Testis (tissue), 2 donors: ENCODE measurements at regions not wholly inside any gene's neighbourhood (a gene's known extent, or its start where the extent isn't known, plus 50 kb on each side); places are given as distances from the start of the nearest gene placed in this dataset.

ENCODE experiments used
- DNase-seq: peaks from one replicate; pipeline ENCODE4 v3.0.0-alpha.2; 2019
- H3K27ac ChIP-seq, 2 donors: fragments of 200-600 bp; sonication (generic); one replicate each; pipeline ENCODE4 v1.5.1; 2019
- H3K27me3 ChIP-seq: fragments of 200-600 bp; sonication (generic); one replicate; pipeline ENCODE4 v1.5.1; 2019
- H3K36me3 ChIP-seq: fragments of 200-600 bp; sonication (generic); one replicate; pipeline ENCODE4 v1.5.1; 2017; ENCODE audit warnings: low read depth; ENCODE audit errors: missing control alignments
- H3K4me1 ChIP-seq: fragments of 200-600 bp; sonication (generic); one replicate; pipeline ENCODE4 v1.5.1; 2019
- H3K4me3 ChIP-seq, 2 donors: fragments of 200-600 bp; sonication (generic); one replicate each; pipeline ENCODE4 v1.5.1; 2017 to 2019
- H3K9me3 ChIP-seq: fragments of 200-600 bp; sonication (generic); one replicate; pipeline ENCODE4 v1.5.1; 2017
- CTCF ChIP-seq, 3 experiments: fragments of 450-650 bp in 2 of 3; fragments of 200-600 bp in 1 of 3; sonication (generic) in 1 of 3; IDR thresholded peaks; one replicate each; pipeline ENCODE4 v1.5.1; 2016 to 2019; ENCODE audit warnings: antibody characterized with exemption in 3 of 3, mild to moderate bottlenecking in 2 of 3, moderate library complexity in 1 of 3
- POLR2A ChIP-seq: fragments of 450-650 bp; IDR thresholded peaks from one replicate; pipeline ENCODE4 v1.6.1; 2017; ENCODE audit warnings: antibody characterized with exemption, mild to moderate bottlenecking, moderate library complexity
- WGBS, 2 donors: methylation state at CpG; one replicate each; pipeline ENCODE4 v1.1.5; 2018; 5-methylcytosine and 5-hydroxymethylcytosine counted together
- intact Hi-C: fragments of 100-400 bp; cut with DNase I; formaldehyde crosslinking; loops from one replicate; pipeline ENCODE4 v1.15.1; 2023; ENCODE audit warnings: low total_unique reads

GRCh38 chr2:8480915-8481314 lies 200.9 kb upstream of the ID2 start:
- 57 to 82% methylated on average over 1 to 5 of the region's 5 CpGs for WGBS, 2 donors
- Histone ChIP-seq H3K36me3 (no peaks in the 10 kb centered on the region), H3K27ac (no peak overlapping the region), H3K27me3 (no peaks in the 10 kb centered on the region), H3K9me3 (no peaks in the 10 kb centered on the region), H3K4me1 (no peaks in the 10 kb centered on the region), H3K4me3 (no peak overlapping the region)
- intact Hi-C loops = no loop called here
- DNase-seq = no peak
- no peak for TF ChIP-seq POLR2A
- TF ChIP-seq CTCF (IDR thresholded peaks at IDR 0.05) = no peak

GRCh38 chr2:8481463-8482009 lies 200.3 kb upstream of the ID2 start:
- H3K36me3 ChIP-seq = no peaks in the 10 kb centered on the region
- WGBS, 2 donors = 81 to 86% methylated on average over 6 of the region's 6 CpGs
- H3K4me3 ChIP-seq = no peak overlapping the region
- no peak for DNase-seq
- intact Hi-C loops = no loop called here
- H3K9me3 ChIP-seq = no peaks in the 10 kb centered on the region
- TF ChIP-seq POLR2A = no peak
- no peak for TF ChIP-seq CTCF (IDR thresholded peaks at IDR 0.05)
- H3K4me1 ChIP-seq = no peaks in the 10 kb centered on the region
- H3K27me3 ChIP-seq = no peaks in the 10 kb centered on the region
- H3K27ac ChIP-seq = no peak overlapping the region

GRCh38 chr2:8482432-8482831 lies 199.4 kb upstream of the ID2 start:
- Histone ChIP-seq H3K27me3 (no peaks in the 10 kb centered on the region), H3K4me3 (no peak overlapping the region), H3K36me3 (no peaks in the 10 kb centered on the region), H3K9me3 (no peaks in the 10 kb centered on the region), H3K4me1 (no peaks in the 10 kb centered on the region), H3K27ac (no peak overlapping the region)
- no peak for TF ChIP-seq CTCF (IDR thresholded peaks at IDR 0.05)
- no peak for TF ChIP-seq POLR2A
- no peak for DNase-seq
- WGBS, 2 donors = 95 to 96% methylated on average over 4 of the region's 4 CpGs
- intact Hi-C loops = no loop called here

GRCh38 chr2:8484502-8485283 lies 197.2 kb upstream of the ID2 start:
- Histone ChIP-seq H3K27ac (no peak overlapping the region), H3K27me3 (no peaks in the 10 kb centered on the region), H3K4me3 (no peak overlapping the region), H3K9me3 (no peaks in the 10 kb centered on the region), H3K4me1 (no peaks in the 10 kb centered on the region), H3K36me3 (no peaks in the 10 kb centered on the region)
- no peak for DNase-seq
- TF ChIP-seq CTCF (IDR thresholded peaks at IDR 0.05) (no peak), POLR2A (no peak)
- intact Hi-C loops = no loop called here
- WGBS, 2 donors = 85 to 87% methylated on average over 7 of the region's 7 CpGs

- intact Hi-C loops = no loop called here
- no peaks in the 10 kb centered on the region for H3K36me3 ChIP-seq
- no peak for DNase-seq
- no peak overlapping the region for H3K27ac ChIP-seq
- H3K4me3 ChIP-seq = no peak overlapping the region
- no peaks in the 10 kb centered on the region for H3K27me3 ChIP-seq
- H3K4me1 ChIP-seq = peaks cover 2% of the 10 kb centered on the region
- H3K9me3 ChIP-seq = no peaks in the 10 kb centered on the region
- WGBS, 2 donors = 72 to 81% methylated on average over 2 of the region's 2 CpGs
- TF ChIP-seq CTCF (IDR thresholded peaks at IDR 0.05) (no peak), POLR2A (no peak)
Observed at GRCh38 chr2:8485736-8486135, 196.1 kb upstream of the ID2 start.
